GM12878 (cell line): ENCODE measurements at regions not wholly inside any gene's neighbourhood (a gene's known extent, or its start where the extent isn't known, plus 50 kb on each side); places are given as distances from the start of the nearest gene placed in this dataset.

Experiments
- ATAC-seq: fragments of 200-7000 bp; cut with Tn5 transposase; 3 replicates; pipeline ENCODE4 v1.9.1; 2020; ENCODE audit warnings: mild to moderate bottlenecking, moderate library complexity
- BruUV-seq: library from RNA; stranded (reverse); fragments of 400-500 nt; replicated peaks from 2 replicates; lab custom pipeline; 2021; lab: Mats Ljungman, UMichigan
- CTCF ChIA-PET: fragments of 300-600 bp; sonication (Branson Sonifier 250); formaldehyde crosslinking; extraction: SDS; loops from one replicate; lab custom pipeline; 2021; ENCODE audit warnings: inconsistent platforms; lab: Yijun Ruan, JAX
- POLR2A ChIA-PET: fragments of 350-600 bp; formaldehyde crosslinking; extraction: SDS; loops from one replicate; lab custom pipeline; 2021; ENCODE audit warnings: inconsistent platforms; lab: Charles Lee
- RAD21 ChIA-PET: fragments of 300-600 bp; sonication (Branson Sonifier 250); formaldehyde crosslinking; loops from one replicate; lab custom pipeline; 2023; ENCODE audit warnings: antibody characterized with exemption; ENCODE audit not compliant: unreplicated experiment; lab: Charles Lee
- SMC1A ChIA-PET: fragments of 300-600 bp; sonication (Branson Sonifier 250); formaldehyde crosslinking; loops from one replicate; lab custom pipeline; 2023; ENCODE audit not compliant: unreplicated experiment, uncharacterized antibody; lab: Charles Lee
- DNase-seq: peaks from one replicate; pipeline ENCODE4 v3.0.0-alpha.2; 2011; ENCODE audit warnings: low read depth, low spot score
- FAIRE-seq: peaks from 3 replicates; lab custom pipeline; 2011; peaks lifted over from hg19 to GRCh38; lab: Jason Lieb, UNC
- H2AFZ ChIP-seq: 2 replicates; pipeline ENCODE4 v1.6.0; 2011; ENCODE audit warnings: low read depth, low read length, control low read depth; ENCODE audit not compliant: control insufficient read depth
- H3K27ac ChIP-seq: 2 replicates; pipeline ENCODE4 v1.5.1; 2011; ENCODE audit warnings: control low read depth; ENCODE audit not compliant: control insufficient read depth, insufficient read depth
- H3K27me3 ChIP-seq, 2 experiments: replicated peaks in 1 of 2; 2 replicates each; pipeline versions ENCODE4 v1.6.0 to v1.6.1; 2011; ENCODE audit warnings: low read length in 1 of 2; ENCODE audit not compliant: control insufficient read depth in 2 of 2, insufficient read depth in 2 of 2
- H3K36me3 ChIP-seq, 2 experiments: 2 replicates each; pipeline ENCODE4 v1.5.1; 2011; ENCODE audit warnings: low read length in 1 of 2; ENCODE audit not compliant: control insufficient read depth in 2 of 2, insufficient read depth in 2 of 2
- H3K4me1 ChIP-seq: 2 replicates; pipeline ENCODE4 v1.6.1; 2011; ENCODE audit warnings: mild to moderate bottlenecking, low read length, moderate library complexity, mixed read lengths; ENCODE audit not compliant: control insufficient read depth, insufficient read depth
- H3K4me2 ChIP-seq: 2 replicates; pipeline ENCODE4 v1.6.0; 2011; ENCODE audit warnings: control low read depth; ENCODE audit not compliant: control insufficient read depth, insufficient read depth
- H3K4me3 ChIP-seq: fragments of 200-600 bp; sonication (generic); 2 replicates; pipeline ENCODE4 v1.5.1; 2016
- H3K79me2 ChIP-seq: 2 replicates; pipeline ENCODE4 v1.6.0; 2011; ENCODE audit warnings: low read length; ENCODE audit not compliant: control insufficient read depth, insufficient read depth
- H3K9ac ChIP-seq: 2 replicates; pipeline ENCODE4 v1.8.0; 2011; ENCODE audit warnings: low read length, control low read depth, mixed read lengths; ENCODE audit not compliant: control insufficient read depth, insufficient read depth
- H3K9me3 ChIP-seq: replicated peaks from 3 replicates; pipeline ENCODE4 v1.5.1; 2011; ENCODE audit warnings: mild to moderate bottlenecking, low read length; ENCODE audit not compliant: control insufficient read depth, insufficient read depth
- H4K20me1 ChIP-seq: 2 replicates; pipeline ENCODE4 v1.6.0; 2011; ENCODE audit not compliant: control insufficient read depth, insufficient read depth
- EGR1 ChIP-seq, 2 experiments: IDR thresholded peaks; 1 replicate in 1 of 2; 2 replicates in 1 of 2; pipeline ENCODE4 v1.6.1; 2011 to 2012; ENCODE audit warnings: low read depth in 2 of 2, low read length in 2 of 2, borderline replicate concordance in 1 of 2, mild to moderate bottlenecking in 1 of 2, moderate library complexity in 1 of 2
- EP300 ChIP-seq, 2 experiments: fragments of 150-350 bp in 1 of 2; IDR thresholded peaks; 2 replicates each; pipeline ENCODE4 v1.6.1; 2011 to 2012; ENCODE audit warnings: low read depth in 2 of 2, low read length in 2 of 2, borderline replicate concordance in 1 of 2, improper control_type of control experiment in 1 of 2, inconsistent platforms in 1 of 2; ENCODE audit not compliant: control insufficient read depth in 1 of 2
- ESRRA ChIP-seq: IDR thresholded peaks from 2 replicates; pipeline ENCODE4 v1.6.1; 2012; ENCODE audit warnings: mild to moderate bottlenecking, low read length, improper control_type of control experiment
- IRF5 ChIP-seq: fragments of 450-650 bp; IDR thresholded peaks from 2 replicates; pipeline ENCODE4 v1.6.1; 2017; ENCODE audit warnings: borderline replicate concordance
- LARP7 ChIP-seq: fragments of 450-650 bp; IDR thresholded peaks from 2 replicates; pipeline ENCODE4 v1.6.1; 2017; ENCODE audit warnings: mild to moderate bottlenecking
- MEF2A ChIP-seq: IDR thresholded peaks from 2 replicates; pipeline ENCODE4 v1.6.1; 2011; ENCODE audit warnings: low read depth, mild to moderate bottlenecking, low read length, moderate library complexity; ENCODE audit not compliant: insufficient read depth
- MYC ChIP-seq: IDR thresholded peaks from 2 replicates; pipeline ENCODE4 v1.6.1; 2011; ENCODE audit warnings: mild to moderate bottlenecking, low read length, moderate library complexity, inconsistent platforms; ENCODE audit not compliant: insufficient read depth, insufficient replicate concordance, insufficient read length, severe bottlenecking
- PML ChIP-seq: IDR thresholded peaks from 2 replicates; pipeline ENCODE4 v1.6.1; 2012; ENCODE audit warnings: low read length, inconsistent platforms
- POLR2AphosphoS5 ChIP-seq: IDR thresholded peaks from 2 replicates; pipeline ENCODE4 v1.6.1; 2011; ENCODE audit warnings: mild to moderate bottlenecking, low read length, inconsistent platforms
- SP1 ChIP-seq: IDR thresholded peaks from one replicate; pipeline ENCODE4 v1.6.1; 2011; ENCODE audit warnings: low read depth, low read length
- SREBF2 ChIP-seq: IDR thresholded peaks from 2 replicates; pipeline ENCODE4 v1.6.1; 2012; ENCODE audit warnings: mild to moderate bottlenecking, low read length
- TARDBP ChIP-seq: IDR thresholded peaks from 2 replicates; pipeline ENCODE4 v1.6.1; 2016; ENCODE audit warnings: borderline replicate concordance
- YY1 ChIP-seq: IDR thresholded peaks from 2 replicates; pipeline ENCODE4 v1.6.1; 2011; ENCODE audit warnings: low read depth, mild to moderate bottlenecking, low read length
- ZNF274 ChIP-seq: IDR thresholded peaks from one replicate; pipeline ENCODE4 v1.8.0; 2011; ENCODE audit not compliant: insufficient read length, insufficient read depth
- WGBS: methylation state at CpG from one replicate; pipeline ENCODE4 v1.1.6; 2016; ENCODE audit warnings: low lambda C conversion rate; ENCODE audit not compliant: insufficient replicate concordance, insufficient coverage; ENCODE audit errors: missing lambda C conversion rate; 5-methylcytosine and 5-hydroxymethylcytosine counted together
- in situ Hi-C: fragments of 300-500 bp; cut with MboI; formaldehyde crosslinking; loops from 9 replicates; pipeline ENCODE4 v1.14.3; 2018; ENCODE audit warnings: mixed read lengths
- intact Hi-C: fragments of 100-400 bp; cut with micrococcal nuclease; formaldehyde crosslinking; loops from one replicate; pipeline ENCODE4 v1.14.2; 2022; ENCODE audit not compliant: unreplicated experiment

GRCh38 chr14:75373133-75373532 lies 54.7 kb upstream of the JDP2 start:
- Histone ChIP-seq H2AFZ (no peak overlapping the region), H3K79me2 (no peaks in the 10 kb centered on the region), H3K4me2 (no peak overlapping the region), H3K36me3 (no peaks in the 10 kb centered on the region)
- DNase-seq = no peak
- TF ChIP-seq LARP7 (no peak), SREBF2 (no peak), POLR2AphosphoS5 (no peak), PML (no peak)
- TF ChIP-seq, all 136 proteins: peak for 0
- in situ Hi-C loops (no loop called here), intact Hi-C loops (no loop called here)
- ChIA-PET POLR2A (no interaction called here), SMC1A (no interaction called here), CTCF (interaction anchor here (1.1 kb wide), 1 partner anchor 81 kb away, joined by 4 read pairs; no protein-coding TSS in a partner anchor), RAD21 (no interaction called here)
- WGBS = 67% methylated on average over 3 of the region's 3 CpGs
- Histone ChIP-seq H3K9me3 (no peaks in the 10 kb centered on the region), H3K4me3 (no peak overlapping the region), H3K27me3 (no peaks in the 10 kb centered on the region), H3K27ac (no peak overlapping the region), H4K20me1 (no peaks in the 10 kb centered on the region), H3K4me1 (peaks cover 3% of the 10 kb centered on the region; the same call in 1 of the 2 replicates), H3K9ac (no peak overlapping the region)
- FAIRE-seq (no peak), ATAC-seq (no peak)
- no TSS peak for BruUV-seq

- Histone ChIP-seq H3K27me3 (no peaks in the 10 kb centered on the region), H2AFZ (no peak overlapping the region), H3K36me3 (no peaks in the 10 kb centered on the region), H4K20me1 (no peaks in the 10 kb centered on the region), H3K79me2 (no peaks in the 10 kb centered on the region), H3K4me2 (no peak overlapping the region), H3K9ac (no peak overlapping the region), H3K27ac (no peak overlapping the region), H3K4me3 (no peak overlapping the region), H3K9me3 (no peaks in the 10 kb centered on the region), H3K4me1 (peaks cover 3% of the 10 kb centered on the region; the same call in 1 of the 2 replicates)
- ChIA-PET POLR2A (no interaction called here), CTCF (interaction anchor here (1.1 kb wide), 1 partner anchor 80 kb away, joined by 4 read pairs; no protein-coding TSS in a partner anchor), RAD21 (no interaction called here), SMC1A (no interaction called here)
- no TSS peak for BruUV-seq
- in situ Hi-C loops (no loop called here), intact Hi-C loops (no loop called here)
- 95% methylated on average over 1 of the region's 1 CpG for WGBS
- no peak for ATAC-seq
- no peak for DNase-seq
- TF ChIP-seq MEF2A (no peak), IRF5 (no peak), YY1 (no peak), ZNF274 (no peak), EP300 (IDR thresholded peaks at IDR 0.05; ENCODE audit: borderline replicate concordance in 1 of 2, control insufficient read depth in 1 of 2, low read depth in 2 of 2, low read length in 2 of 2) (no peak), SP1 (no peak), MYC (no peak), EGR1 (IDR thresholded peaks at IDR 0.05; ENCODE audit: borderline replicate concordance in 1 of 2, low read depth in 2 of 2, low read length in 2 of 2) (no peak), ESRRA (no peak), TARDBP (no peak)
- no peak for FAIRE-seq
Observed at GRCh38 chr14:75373616-75374015, 54.2 kb upstream of the JDP2 start.
